DMS114 treated with DMSO at 0.1 percent for 48 hours (cell line): ENCODE measurements at regions not wholly inside any gene's neighbourhood (a gene's known extent, or its start where the extent isn't known, plus 50 kb on each side); places are given as distances from the start of the nearest gene placed in this dataset.

Source experiments
- DNase-seq: peaks from one replicate; lab custom pipeline; 2025; ENCODE audit not compliant: unreplicated experiment; lab: John Stamatoyannopoulos, UW

DNA sequence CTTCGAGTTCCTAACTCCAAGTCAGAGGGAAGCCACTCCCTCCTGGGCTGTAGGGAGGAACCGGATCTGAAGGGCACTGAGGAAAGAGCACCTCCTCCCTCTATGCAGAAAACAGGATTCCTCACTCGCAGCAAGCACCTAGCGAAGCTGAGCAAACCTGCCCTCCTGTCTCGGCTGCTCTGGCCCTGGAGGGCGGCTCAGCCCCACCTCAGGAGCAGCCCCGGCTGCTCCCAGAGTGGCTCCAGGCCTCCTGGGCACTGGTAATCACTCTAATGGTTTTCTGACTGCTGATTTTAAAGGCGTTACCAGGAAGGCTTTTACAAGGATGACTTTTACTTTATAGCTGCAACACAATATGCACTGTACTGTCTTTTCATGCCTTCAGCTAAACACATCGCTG, 312.5 kb downstream of the TEX29 start:
- no peak for DNase-seq

DNA sequence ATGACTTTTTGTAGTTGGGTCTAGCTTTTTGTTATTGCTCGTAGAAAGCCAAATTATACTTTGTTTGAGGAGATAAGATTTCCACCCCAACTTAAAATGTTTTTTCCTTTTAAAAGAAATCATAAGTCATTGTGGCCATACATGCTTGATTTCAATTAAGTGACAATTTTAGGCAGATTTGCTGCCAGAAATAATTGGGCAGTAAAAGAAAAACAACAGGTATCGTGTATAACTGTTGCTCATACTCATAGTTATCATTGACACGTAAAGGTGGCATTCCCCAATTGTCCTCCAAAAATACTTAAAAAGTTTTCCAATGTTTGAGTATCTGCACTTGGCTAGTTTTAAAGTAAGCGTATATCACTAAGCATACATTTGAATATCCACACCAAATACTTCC, 313.0 kb downstream of the TEX29 start:
- no peak for DNase-seq

GRCh38 chr13:111634410-111634809, 314.0 kb downstream of the TEX29 start:
- DNase-seq = no peak

DNA sequence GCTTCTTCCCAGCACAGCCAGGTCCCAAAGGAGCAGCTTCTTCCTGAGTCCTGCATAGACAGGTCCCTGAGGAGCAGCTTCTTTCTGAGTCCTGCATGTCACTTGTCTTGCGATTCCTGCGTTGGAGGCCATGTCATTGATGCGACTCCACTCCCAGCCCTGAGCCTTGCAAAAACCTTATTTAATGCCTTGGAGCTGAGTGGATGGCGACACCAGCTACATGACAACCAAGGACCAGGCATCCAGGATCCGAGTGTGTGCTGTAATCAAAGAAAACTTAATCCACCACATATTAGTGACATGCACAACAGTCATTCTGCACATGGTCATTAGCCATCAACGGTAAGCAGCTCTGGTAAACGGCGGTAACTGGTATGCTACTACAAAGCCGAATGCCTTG, 315.8 kb downstream of the TEX29 start:
- DNase-seq = no peak

GRCh38 chr13:111636804-111637203, 316.4 kb downstream of the TEX29 start:
- DNase-seq = no peak

DNA sequence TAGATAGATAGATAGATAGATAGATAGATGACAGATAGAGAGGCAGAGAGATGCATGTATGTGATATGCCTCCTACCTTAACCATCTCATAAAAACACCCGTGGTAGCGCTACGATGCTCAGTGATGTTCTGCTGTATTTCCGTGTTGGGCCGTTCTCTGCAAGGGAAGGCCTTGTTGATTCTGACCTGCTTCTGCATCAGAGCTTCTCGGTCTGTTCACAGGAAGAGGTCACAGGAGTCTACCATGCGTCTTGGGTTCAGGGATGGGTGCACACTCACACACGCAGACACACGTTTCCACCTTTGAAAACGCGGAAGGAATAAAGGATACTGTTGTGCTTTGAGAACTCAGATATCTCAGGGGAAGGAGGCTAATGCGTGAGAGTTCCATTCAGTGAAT, 316.9 kb downstream of the TEX29 start:
- DNase-seq = no peak

- no peak for DNase-seq
These were observed 317.8 kb downstream of the TEX29 start for GRCh38 chr13:111638233-111638632.

DNA sequence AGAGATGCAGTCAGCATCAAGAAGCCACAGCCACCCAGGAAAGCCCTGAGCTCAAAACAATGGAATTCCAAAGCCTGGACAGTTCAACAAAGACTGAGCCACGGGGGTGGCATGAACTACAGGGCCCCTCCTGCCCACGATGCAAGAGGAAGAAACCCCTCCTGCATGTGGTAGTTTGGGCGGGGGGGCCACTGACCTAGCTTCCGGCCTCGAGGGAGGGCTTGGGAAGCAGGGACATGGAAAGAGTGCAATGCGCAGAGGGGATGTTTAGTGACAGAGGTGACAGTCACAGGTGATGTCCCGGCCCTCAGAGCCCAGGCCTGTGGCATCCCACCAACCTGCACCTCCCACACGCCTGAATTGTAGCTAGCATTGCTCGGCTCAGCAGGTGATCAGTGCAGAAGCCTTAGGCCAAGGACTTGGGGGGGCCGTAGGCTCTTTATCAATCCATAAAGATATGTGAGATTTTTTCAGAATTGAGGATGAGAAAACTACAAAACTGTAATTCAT, 318.8 kb downstream of the TEX29 start:
- no peak for DNase-seq

DNA sequence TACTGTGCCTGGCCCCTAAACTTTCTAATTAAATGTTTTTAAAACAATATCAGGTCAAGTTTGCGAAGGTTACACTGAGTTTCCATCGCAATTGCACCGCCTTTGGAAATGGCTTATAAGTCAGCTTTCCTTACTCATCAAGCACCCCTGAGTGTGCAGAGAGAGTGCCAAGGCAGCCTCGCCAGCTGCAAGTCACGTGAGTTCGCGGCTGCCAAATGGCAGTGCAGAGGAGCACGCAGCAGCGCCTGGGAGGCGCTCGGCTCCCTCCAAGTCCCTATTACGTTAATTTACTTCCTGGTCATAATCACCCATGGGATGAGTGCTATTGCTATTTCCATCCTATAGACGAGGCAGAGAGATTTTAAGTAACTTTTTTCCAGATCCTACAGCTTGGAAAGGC, 319.6 kb downstream of the TEX29 start:
- no peak for DNase-seq

- DNase-seq = no peak
These were observed 320.0 kb downstream of the TEX29 start for GRCh38 chr13:111640476-111640875.

- DNase-seq = no peak
These were observed 321.8 kb downstream of the TEX29 start for GRCh38 chr13:111642156-111642767.

GRCh38 chr13:111644750-111645149, 324.3 kb downstream of the TEX29 start:
- no peak for DNase-seq

- DNase-seq = no peak
These were observed 324.8 kb downstream of the TEX29 start for GRCh38 chr13:111645198-111645597.

DNA sequence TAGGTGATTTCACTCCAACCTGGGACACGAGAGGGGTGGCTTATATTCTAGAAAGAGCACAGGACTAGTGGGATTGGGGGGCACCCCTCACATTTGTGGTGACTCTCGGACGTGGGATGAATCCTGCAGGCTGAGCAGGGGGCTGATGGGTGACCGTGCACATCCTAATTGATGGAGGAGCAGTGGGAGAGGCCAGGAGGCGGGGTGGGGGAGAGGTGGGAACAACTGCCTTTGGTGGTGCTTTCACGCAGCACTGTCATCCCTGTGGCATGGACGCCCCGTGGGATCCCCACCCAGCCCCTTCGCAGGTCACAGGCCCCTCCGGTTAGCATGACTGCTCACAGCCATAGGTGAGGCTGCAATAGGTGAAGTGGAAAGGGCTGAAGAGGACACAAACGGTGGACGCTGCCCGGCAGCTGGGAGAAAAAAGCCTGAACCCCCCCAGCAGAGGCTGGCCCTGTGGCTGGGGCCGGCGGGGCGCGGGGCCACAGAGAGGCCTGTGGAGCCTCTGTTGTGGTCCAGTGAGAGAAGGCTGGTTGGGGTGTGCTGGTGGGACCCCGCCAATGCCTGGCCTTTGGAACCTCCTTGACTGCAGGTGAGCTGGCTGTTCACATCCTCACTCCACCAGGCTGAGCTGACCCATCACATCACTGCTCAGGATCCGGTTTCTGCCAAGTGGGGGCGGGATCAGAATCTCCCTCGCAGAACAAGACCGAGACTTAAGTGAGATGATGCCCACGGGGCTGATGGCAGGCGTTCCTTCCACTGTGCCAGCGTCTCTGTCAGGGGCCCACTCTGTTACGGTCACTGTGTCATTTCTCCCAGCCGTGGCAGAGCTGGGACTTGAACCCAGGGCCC, 325.4 kb downstream of the TEX29 start:
- DNase-seq = no peak

GRCh38 chr13:111646456-111646855, 326.0 kb downstream of the TEX29 start:
- DNase-seq = no peak

DNA sequence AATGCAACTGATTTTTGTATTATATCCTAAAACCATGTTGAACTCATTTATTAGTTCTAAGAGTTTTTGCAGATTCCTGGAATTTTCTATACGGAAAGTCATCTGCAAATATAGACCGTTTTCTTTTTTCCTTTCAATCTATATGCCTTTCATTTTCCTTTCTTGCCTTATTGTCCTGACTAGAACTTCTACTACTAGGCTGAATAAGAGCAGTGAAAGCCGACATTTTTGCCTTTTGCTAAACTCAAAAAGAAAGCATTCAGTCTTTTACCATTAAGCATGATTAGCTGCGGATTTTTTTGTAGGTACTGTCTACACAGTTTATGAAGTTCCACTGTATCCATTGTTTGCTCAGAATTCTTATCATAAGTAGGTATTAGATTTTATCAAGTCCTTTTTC, 328.4 kb downstream of the TEX29 start:
- DNase-seq = no peak

DNA sequence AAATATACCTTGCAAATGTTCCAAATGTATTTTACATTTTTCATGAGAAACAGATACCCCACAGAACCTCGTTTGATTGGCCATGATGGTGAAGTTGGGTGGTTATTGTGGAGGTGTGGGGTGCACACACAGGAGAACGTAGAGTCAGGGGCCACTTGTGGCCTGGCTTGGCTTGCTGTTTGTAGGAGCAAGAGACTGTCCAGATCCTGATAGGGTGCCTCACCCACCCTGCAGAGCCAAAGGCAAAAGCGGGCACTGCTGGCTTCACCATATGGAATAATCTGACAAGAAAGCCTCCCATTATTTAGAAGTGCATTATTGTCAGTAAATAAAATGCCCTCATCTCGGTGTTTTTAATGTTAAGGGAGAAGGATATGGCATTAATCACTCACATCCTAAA, 330.2 kb downstream of the TEX29 start:
- DNase-seq = no peak

- DNase-seq = no peak
These were observed 332.2 kb downstream of the TEX29 start for GRCh38 chr13:111652676-111653075.

DNA sequence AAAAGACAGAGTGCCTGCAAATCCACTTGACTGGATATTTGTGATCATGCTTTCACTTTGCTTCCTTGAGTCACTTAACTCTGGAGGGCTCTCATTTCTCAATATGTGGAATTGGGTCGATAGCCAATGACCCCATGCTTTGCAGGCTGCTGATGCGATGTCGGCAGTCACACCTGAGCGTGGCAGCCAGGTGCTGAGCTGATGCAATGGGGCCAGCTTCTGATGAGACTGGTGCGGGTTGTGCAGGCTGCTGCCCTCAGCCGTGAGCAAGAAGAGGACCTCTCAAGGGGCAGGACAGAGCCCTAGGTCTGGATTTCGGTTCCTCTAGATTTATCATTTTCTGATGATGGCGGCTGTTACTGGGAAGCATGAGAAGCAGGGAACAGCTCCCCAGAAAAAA, 334.1 kb downstream of the TEX29 start:
- no peak for DNase-seq

DNA sequence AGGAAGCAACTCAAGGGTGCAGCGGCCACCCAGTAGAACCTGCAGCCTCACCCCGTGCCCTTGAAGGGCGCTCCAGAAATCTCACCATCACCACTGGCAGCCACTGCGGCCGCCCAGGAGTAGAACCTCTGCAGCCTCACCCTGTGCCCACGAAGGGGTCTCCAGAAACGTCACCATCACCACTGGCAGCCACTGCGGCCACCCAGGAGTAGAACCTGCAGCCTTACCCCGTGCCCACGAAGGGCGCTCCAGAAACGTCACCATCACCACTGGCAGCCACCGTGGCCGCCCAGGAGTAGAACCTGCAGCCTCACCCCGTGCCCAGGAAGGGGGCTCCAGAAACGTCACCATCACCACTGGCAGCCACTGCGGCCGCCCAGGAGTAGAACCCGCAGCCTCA, 336.0 kb downstream of the TEX29 start:
- DNase-seq = no peak

- no peak for DNase-seq
These were observed 336.6 kb downstream of the TEX29 start for GRCh38 chr13:111657013-111657412.
